ENCODE measurements at regions not wholly inside any gene's neighbourhood (a gene's known extent, or its start where the extent isn't known, plus 50 kb on each side); places are given as distances from the start of the nearest gene placed in this dataset.

GRCh38 chr4:151979819-151980218, 219.0 kb upstream of the GATB start:
- H3K4me3 Mint-ChIP-seq, result no peak overlapping the region
- no peaks in the 10 kb centered on the region for H3K79me2 ChIP-seq (ENCODE audit: insufficient read depth, low read length)
- no peak overlapping the region for H3K9ac ChIP-seq (ENCODE audit: insufficient read depth, low read length, poor library complexity, severe bottlenecking)
- no peaks in the 10 kb centered on the region for H3K27me3 ChIP-seq (ENCODE audit: control insufficient read depth in 2 of 2, insufficient read depth in 2 of 2, low read length in 2 of 2)
- no peak overlapping the region for H3K4me2 ChIP-seq (replicated peaks; ENCODE audit: extremely low read depth, low read length, poor library complexity, severe bottlenecking)
- TF ChIP-seq, protein P1, sequence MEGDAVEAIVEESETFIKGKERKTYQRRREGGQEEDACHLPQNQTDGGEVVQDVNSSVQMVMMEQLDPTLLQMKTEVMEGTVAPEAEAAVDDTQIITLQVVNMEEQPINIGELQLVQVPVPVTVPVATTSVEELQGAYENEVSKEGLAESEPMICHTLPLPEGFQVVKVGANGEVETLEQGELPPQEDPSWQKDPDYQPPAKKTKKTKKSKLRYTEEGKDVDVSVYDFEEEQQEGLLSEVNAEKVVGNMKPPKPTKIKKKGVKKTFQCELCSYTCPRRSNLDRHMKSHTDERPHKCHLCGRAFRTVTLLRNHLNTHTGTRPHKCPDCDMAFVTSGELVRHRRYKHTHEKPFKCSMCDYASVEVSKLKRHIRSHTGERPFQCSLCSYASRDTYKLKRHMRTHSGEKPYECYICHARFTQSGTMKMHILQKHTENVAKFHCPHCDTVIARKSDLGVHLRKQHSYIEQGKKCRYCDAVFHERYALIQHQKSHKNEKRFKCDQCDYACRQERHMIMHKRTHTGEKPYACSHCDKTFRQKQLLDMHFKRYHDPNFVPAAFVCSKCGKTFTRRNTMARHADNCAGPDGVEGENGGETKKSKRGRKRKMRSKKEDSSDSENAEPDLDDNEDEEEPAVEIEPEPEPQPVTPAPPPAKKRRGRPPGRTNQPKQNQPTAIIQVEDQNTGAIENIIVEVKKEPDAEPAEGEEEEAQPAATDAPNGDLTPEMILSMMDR (IDR thresholded peaks at IDR 0.05), result no peak
- peaks cover 17 to 23% of the 10 kb centered on the region in 2 donors for H3K9me3 ChIP-seq (replicated peaks in 1 of 2; ENCODE audit: control insufficient read depth in 1 of 2, insufficient read depth in 1 of 2, low read length in 2 of 2)
- DNase-seq, result no peak
- intact Hi-C loops (cut with micrococcal nuclease), result no loop called here
- no peaks in the 10 kb centered on the region for H3K4me1 ChIP-seq (ENCODE audit: control insufficient read depth in 1 of 2, insufficient read depth in 2 of 2, low read length in 2 of 2)
- no peaks in the 10 kb centered on the region for H3K36me3 Mint-ChIP-seq
- H3K4me1 Mint-ChIP-seq, result no peaks in the 10 kb centered on the region
- peaks cover 14 to 35% (median 25%) of the 10 kb centered on the region in 7 donors for H3K9me3 Mint-ChIP-seq
- H3K36me3 ChIP-seq (replicated peaks in 1 of 2; ENCODE audit: control insufficient read depth in 1 of 2, insufficient read depth in 2 of 2, low read length in 2 of 2), result no peaks in the 10 kb centered on the region
- WGBS (ENCODE audit: insufficient coverage), result 100% methylated on average over 2 of the region's 4 CpGs
- H3K27ac Mint-ChIP-seq, result no peak overlapping the region
- peaks cover 0 to 6% (median 1%) of the 10 kb centered on the region in 3 donors for H3K27me3 Mint-ChIP-seq (ENCODE audit: low read depth in 3 of 3)
- no peak overlapping the region for H3K27ac ChIP-seq (ENCODE audit: low read depth in 1 of 2, low read length in 2 of 2)
- no peak overlapping the region for H2AFZ ChIP-seq (ENCODE audit: insufficient read depth, low read depth, low read length, poor library complexity, severe bottlenecking)
- no peaks in the 10 kb centered on the region for H4K20me1 ChIP-seq (ENCODE audit: insufficient read depth, low read length)
- H3K4me3 ChIP-seq (replicated peaks in 1 of 3; ENCODE audit: low read depth in 2 of 3, low read length in 3 of 3), result no peak overlapping the region

DNA sequence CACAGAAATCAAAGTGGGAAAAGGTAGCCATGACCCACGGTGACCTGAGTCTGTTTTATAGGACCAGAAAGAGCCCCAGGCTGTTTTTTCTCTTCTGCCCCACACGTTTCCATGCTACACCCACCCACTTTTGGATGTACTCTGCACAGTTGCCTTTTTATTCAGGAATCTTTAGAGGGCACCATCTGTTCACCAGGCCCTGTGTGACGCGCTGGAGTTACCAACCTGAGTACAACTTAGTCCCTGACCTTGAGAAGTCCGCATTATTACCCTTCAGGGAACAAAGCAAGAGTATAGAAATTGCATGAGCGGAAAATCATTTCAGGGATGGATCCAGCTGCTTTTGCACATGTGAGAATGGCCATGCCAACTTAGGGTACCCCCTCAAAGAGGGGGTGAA, 207.8 kb upstream of the GATB start:
- Histone ChIP-seq H3K4me2 (replicated peaks; ENCODE audit: extremely low read depth, low read length, poor library complexity, severe bottlenecking) (no peak overlapping the region), H3K27me3 (ENCODE audit: control insufficient read depth in 2 of 2, insufficient read depth in 2 of 2, low read length in 2 of 2) (no peaks in the 10 kb centered on the region), H3K9me3 (replicated peaks in 1 of 2; ENCODE audit: control insufficient read depth in 1 of 2, insufficient read depth in 1 of 2, low read length in 2 of 2) (no peaks in the 10 kb centered on the region), H3K4me1 (ENCODE audit: control insufficient read depth in 1 of 2, insufficient read depth in 2 of 2, low read length in 2 of 2) (no peaks in the 10 kb centered on the region), H4K20me1 (ENCODE audit: insufficient read depth, low read length) (no peaks in the 10 kb centered on the region), H3K79me2 (ENCODE audit: insufficient read depth, low read length) (no peaks in the 10 kb centered on the region), H3K4me3 (replicated peaks in 1 of 3; ENCODE audit: low read depth in 2 of 3, low read length in 3 of 3) (no peak overlapping the region), H3K27ac (ENCODE audit: low read depth in 1 of 2, low read length in 2 of 2) (no peak overlapping the region), H3K36me3 (replicated peaks in 1 of 2; ENCODE audit: control insufficient read depth in 1 of 2, insufficient read depth in 2 of 2, low read length in 2 of 2) (no peaks in the 10 kb centered on the region), H3K9ac (ENCODE audit: insufficient read depth, low read length, poor library complexity, severe bottlenecking) (no peak overlapping the region), H2AFZ (ENCODE audit: insufficient read depth, low read depth, low read length, poor library complexity, severe bottlenecking) (no peak overlapping the region)
- peaks cover 0 to 3% (median 2%) of the 10 kb centered on the region in 7 donors for H3K9me3 Mint-ChIP-seq
- H3K4me3 Mint-ChIP-seq, result no peak overlapping the region
- DNase-seq, result no peak
- WGBS (ENCODE audit: insufficient coverage), result 93% methylated on average over 4 of the region's 6 CpGs
- H3K4me1 Mint-ChIP-seq, result no peaks in the 10 kb centered on the region
- intact Hi-C loops (cut with micrococcal nuclease), result no loop called here
- TF ChIP-seq, protein P1 (IDR thresholded peaks at IDR 0.05), result no peak
- H3K27me3 Mint-ChIP-seq (ENCODE audit: low read depth in 3 of 3), result peaks cover 0 to 5% (median 2%) of the 10 kb centered on the region in 3 donors
- H3K27ac Mint-ChIP-seq, result no peak overlapping the region
- H3K36me3 Mint-ChIP-seq, result no peaks in the 10 kb centered on the region

All from CD14-positive monocyte (primary cell).